ENCODE measurements at regions not wholly inside any gene's neighbourhood (a gene's known extent, or its start where the extent isn't known, plus 50 kb on each side); places are given as distances from the start of the nearest gene placed in this dataset.

- ChIA-PET CTCF (interaction anchor here (0.6 to 0.7 kb wide), 2 partner anchors 224 to 573 kb away, joined by 3 read pairs; no protein-coding TSS in a partner anchor), POLR2A (no interaction called here)
- TF ChIP-seq L3MBTL2 (conservative IDR thresholded peaks at IDR 0.05) (no peak), HDGF (IDR thresholded peaks at IDR 0.05; ENCODE audit: borderline replicate concordance) (no peak), NFRKB (IDR thresholded peaks at IDR 0.05) (no peak), BHLHE40 (IDR thresholded peaks at IDR 0.05; ENCODE audit: borderline replicate concordance) (no peak), LEF1 (IDR thresholded peaks at IDR 0.05; ENCODE audit: borderline replicate concordance) (no peak), SUZ12 (IDR thresholded peaks at IDR 0.05) (no peak), SP1 (IDR thresholded peaks at IDR 0.05) (no peak), FOXA1 (IDR thresholded peaks at IDR 0.05) (no peak), ARNT (IDR thresholded peaks at IDR 0.05) (no peak), ELF4 (IDR thresholded peaks at IDR 0.05) (no peak), TARDBP (IDR thresholded peaks at IDR 0.05) (no peak), FOXK2 (IDR thresholded peaks at IDR 0.05) (no peak), FOXM1 (IDR thresholded peaks at IDR 0.05; ENCODE audit: borderline replicate concordance) (no peak), ZNF384 (IDR thresholded peaks at IDR 0.05) (no peak)
- TF ChIP-seq, protein P1, sequence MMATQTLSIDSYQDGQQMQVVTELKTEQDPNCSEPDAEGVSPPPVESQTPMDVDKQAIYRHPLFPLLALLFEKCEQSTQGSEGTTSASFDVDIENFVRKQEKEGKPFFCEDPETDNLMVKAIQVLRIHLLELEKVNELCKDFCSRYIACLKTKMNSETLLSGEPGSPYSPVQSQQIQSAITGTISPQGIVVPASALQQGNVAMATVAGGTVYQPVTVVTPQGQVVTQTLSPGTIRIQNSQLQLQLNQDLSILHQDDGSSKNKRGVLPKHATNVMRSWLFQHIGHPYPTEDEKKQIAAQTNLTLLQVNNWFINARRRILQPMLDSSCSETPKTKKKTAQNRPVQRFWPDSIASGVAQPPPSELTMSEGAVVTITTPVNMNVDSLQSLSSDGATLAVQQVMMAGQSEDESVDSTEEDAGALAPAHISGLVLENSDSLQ (IDR thresholded peaks at IDR 0.05) = no peak
- no peak for DNase-seq (ENCODE audit: extremely low spot score)
Measured at GRCh38 chr1:214108097-214108446, 120.3 kb downstream of the PROX1 start.

DNA sequence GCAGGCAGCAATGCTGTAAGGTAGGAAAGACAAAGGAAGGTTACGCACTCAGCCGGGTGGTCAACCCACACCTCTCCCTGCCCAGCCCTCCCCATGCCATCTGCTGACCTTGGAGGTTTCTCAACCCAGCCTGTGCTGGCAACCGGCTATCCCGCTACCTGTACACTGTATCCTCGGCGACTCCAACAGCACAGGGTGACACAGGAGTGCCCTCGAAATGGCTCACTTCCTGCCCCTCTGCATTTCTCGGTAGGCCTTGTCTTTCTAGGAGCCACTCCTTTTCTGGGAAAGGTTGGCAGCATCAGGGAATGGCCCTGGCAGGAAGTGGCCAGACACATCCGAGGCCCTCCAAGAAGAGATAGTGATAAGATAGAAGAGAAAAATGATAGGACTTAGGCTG, 124.0 kb downstream of the PROX1 start:
- CTCF ChIA-PET = no interaction called here
- DNase-seq (ENCODE audit: extremely low spot score) = no peak
- TF ChIP-seq LEF1 (IDR thresholded peaks at IDR 0.05; ENCODE audit: borderline replicate concordance) (no peak), CTBP1 (IDR thresholded peaks at IDR 0.05; ENCODE audit: borderline replicate concordance) (no peak), FOXM1 (IDR thresholded peaks at IDR 0.05; ENCODE audit: borderline replicate concordance) (no peak), FOXK2 (IDR thresholded peaks at IDR 0.05) (no peak), ZNF384 (IDR thresholded peaks at IDR 0.05) (no peak), NFRKB (IDR thresholded peaks at IDR 0.05) (no peak), HDGF (IDR thresholded peaks at IDR 0.05; ENCODE audit: borderline replicate concordance) (no peak), TARDBP (IDR thresholded peaks at IDR 0.05) (no peak), ARNT (IDR thresholded peaks at IDR 0.05) (no peak), ELF4 (IDR thresholded peaks at IDR 0.05) (no peak), L3MBTL2 (conservative IDR thresholded peaks at IDR 0.05) (no peak), FOXA1 (IDR thresholded peaks at IDR 0.05) (no peak), SUZ12 (IDR thresholded peaks at IDR 0.05) (no peak), SP1 (IDR thresholded peaks at IDR 0.05) (no peak), BHLHE40 (IDR thresholded peaks at IDR 0.05; ENCODE audit: borderline replicate concordance) (no peak)
- TF ChIP-seq, protein P1 (IDR thresholded peaks at IDR 0.05) = no peak
- POLR2A ChIA-PET = no interaction called here

DNA sequence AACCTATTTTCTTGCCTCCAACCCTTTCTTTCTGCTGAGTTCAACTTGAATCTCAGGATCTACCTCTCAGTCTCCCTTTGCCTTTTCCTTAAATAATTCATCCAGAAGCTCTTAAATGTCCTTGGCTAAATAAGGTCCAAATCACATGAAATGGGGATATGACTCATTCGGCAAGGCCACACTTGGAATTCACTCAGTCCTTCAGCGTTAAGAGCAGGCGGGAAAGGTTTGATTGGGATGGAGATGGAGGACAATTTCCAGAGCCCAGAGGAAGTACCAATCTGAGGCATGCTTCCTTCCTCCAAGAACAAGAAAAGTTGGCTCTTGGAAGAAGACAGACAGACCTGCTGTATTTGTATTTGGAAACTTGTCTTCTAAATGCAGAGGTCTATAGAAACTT, 128.5 kb downstream of the PROX1 start:
- DNase-seq (ENCODE audit: extremely low spot score) = no peak
- POLR2A ChIA-PET = no interaction called here
- TF ChIP-seq CTBP1 (IDR thresholded peaks at IDR 0.05; ENCODE audit: borderline replicate concordance) = no peak
- no peak for TF ChIP-seq SUZ12 (IDR thresholded peaks at IDR 0.05)
- CTCF ChIA-PET = no interaction called here

DNA sequence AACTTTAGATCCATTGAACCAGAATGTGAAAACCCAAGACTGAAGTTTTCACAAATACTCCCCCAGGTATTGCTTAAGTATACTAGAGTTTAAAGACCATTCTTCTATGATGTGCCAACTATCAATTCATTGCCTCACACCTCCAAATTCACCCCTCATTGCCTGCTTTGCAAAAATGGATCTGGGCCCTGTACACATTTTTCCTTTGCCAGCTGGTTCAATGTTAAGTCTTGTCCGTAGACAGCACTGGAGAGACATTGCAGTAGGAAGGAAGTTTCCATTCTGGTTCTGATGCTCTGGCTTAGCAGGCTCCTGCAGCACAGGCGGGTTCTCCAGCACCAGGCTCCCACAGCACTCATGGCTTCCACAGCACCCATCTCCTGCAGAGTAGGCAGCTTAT, 130.0 kb downstream of the PROX1 start:
- ChIA-PET POLR2A (no interaction called here), CTCF (no interaction called here)
- DNase-seq (ENCODE audit: extremely low spot score) = no peak
- TF ChIP-seq SUZ12 (IDR thresholded peaks at IDR 0.05) (no peak), TARDBP (IDR thresholded peaks at IDR 0.05) (no peak), NFRKB (IDR thresholded peaks at IDR 0.05) (no peak), L3MBTL2 (conservative IDR thresholded peaks at IDR 0.05) (no peak), SP1 (IDR thresholded peaks at IDR 0.05) (no peak), LEF1 (IDR thresholded peaks at IDR 0.05; ENCODE audit: borderline replicate concordance) (no peak), ARNT (IDR thresholded peaks at IDR 0.05) (no peak), FOXM1 (IDR thresholded peaks at IDR 0.05; ENCODE audit: borderline replicate concordance) (no peak), FOXA1 (IDR thresholded peaks at IDR 0.05) (no peak), BHLHE40 (IDR thresholded peaks at IDR 0.05; ENCODE audit: borderline replicate concordance) (no peak), ZNF384 (IDR thresholded peaks at IDR 0.05) (no peak), FOXK2 (IDR thresholded peaks at IDR 0.05) (no peak), CTBP1 (IDR thresholded peaks at IDR 0.05; ENCODE audit: borderline replicate concordance) (no peak), ELF4 (IDR thresholded peaks at IDR 0.05) (no peak), HDGF (IDR thresholded peaks at IDR 0.05; ENCODE audit: borderline replicate concordance) (no peak)
- TF ChIP-seq, protein P1 (IDR thresholded peaks at IDR 0.05) = no peak

DNA sequence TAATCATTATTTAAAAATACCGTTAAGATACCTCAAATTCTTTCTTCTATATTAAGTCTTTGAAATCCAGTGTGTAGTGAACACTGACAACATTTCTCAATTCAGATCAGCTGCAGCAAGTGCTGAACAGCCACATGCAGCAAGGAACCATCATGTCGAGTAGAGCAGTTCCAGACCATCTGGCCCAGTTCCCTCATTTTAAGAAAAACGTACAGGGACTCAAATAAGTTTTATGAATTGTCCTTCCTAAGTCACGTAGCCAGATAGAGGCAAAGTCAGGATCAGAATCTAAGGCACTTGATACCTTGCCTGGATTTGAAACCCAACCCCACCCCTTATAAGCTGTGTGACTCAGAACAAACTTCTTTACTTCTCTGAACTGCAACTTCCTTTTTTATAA, 132.4 kb downstream of the PROX1 start:
- no peak for TF ChIP-seq HDGF (IDR thresholded peaks at IDR 0.05; ENCODE audit: borderline replicate concordance)
- TF ChIP-seq, protein P1 (IDR thresholded peaks at IDR 0.05) = no peak
- TF ChIP-seq ZNF384 (IDR thresholded peaks at IDR 0.05) = no peak
- TF ChIP-seq FOXA1 (IDR thresholded peaks at IDR 0.05) = no peak
- no peak for TF ChIP-seq ARNT (IDR thresholded peaks at IDR 0.05)
- TF ChIP-seq SP1 (IDR thresholded peaks at IDR 0.05) = no peak
- no peak for TF ChIP-seq BHLHE40 (IDR thresholded peaks at IDR 0.05; ENCODE audit: borderline replicate concordance)
- CTCF ChIA-PET = interaction anchor here (0.6 kb wide), 1 partner anchor 150 kb away, joined by 3 read pairs; no protein-coding TSS in a partner anchor
- no peak for DNase-seq (ENCODE audit: extremely low spot score)
- POLR2A ChIA-PET = no interaction called here

- no peak for DNase-seq (ENCODE audit: extremely low spot score)
- POLR2A ChIA-PET = no interaction called here
Measured at GRCh38 chr1:214120951-214121350, 133.2 kb downstream of the PROX1 start.

More at GRCh38 chr1:214120951-214121350, 133.2 kb downstream of the PROX1 start:
- CTCF ChIA-PET = interaction anchor here (0.6 kb wide), 1 partner anchor 151 kb away, joined by 3 read pairs; no protein-coding TSS in a partner anchor
- TF ChIP-seq, protein P1 (IDR thresholded peaks at IDR 0.05) = no peak
- TF ChIP-seq ZNF384 (IDR thresholded peaks at IDR 0.05) (no peak), LEF1 (IDR thresholded peaks at IDR 0.05; ENCODE audit: borderline replicate concordance) (no peak), CTBP1 (IDR thresholded peaks at IDR 0.05; ENCODE audit: borderline replicate concordance) (no peak), L3MBTL2 (conservative IDR thresholded peaks at IDR 0.05) (no peak), BHLHE40 (IDR thresholded peaks at IDR 0.05; ENCODE audit: borderline replicate concordance) (no peak), NFRKB (IDR thresholded peaks at IDR 0.05) (no peak), FOXM1 (IDR thresholded peaks at IDR 0.05; ENCODE audit: borderline replicate concordance) (no peak), TARDBP (IDR thresholded peaks at IDR 0.05) (no peak), FOXA1 (IDR thresholded peaks at IDR 0.05) (no peak), SUZ12 (IDR thresholded peaks at IDR 0.05) (no peak), ELF4 (IDR thresholded peaks at IDR 0.05) (no peak), ARNT (IDR thresholded peaks at IDR 0.05) (no peak), HDGF (IDR thresholded peaks at IDR 0.05; ENCODE audit: borderline replicate concordance) (no peak), FOXK2 (IDR thresholded peaks at IDR 0.05) (no peak), SP1 (IDR thresholded peaks at IDR 0.05) (no peak)
